Lung (tissue), 11 donors: ENCODE measurements at regions not wholly inside any gene's neighbourhood (a gene's known extent, or its start where the extent isn't known, plus 50 kb on each side); places are given as distances from the start of the nearest gene placed in this dataset.

Source experiments
- ATAC-seq: fragments of 200-7000 bp; cut with Tn5 transposase; one replicate; pipeline ENCODE4 v1.9.1; 2020; ENCODE audit warnings: moderate number of reproducible peaks; ENCODE audit not compliant: insufficient read depth, low FRiP score
- DNase-seq, 3 donors: peaks; one replicate each; pipeline ENCODE4 v3.0.0-alpha.2; 2013 to 2017
- H3K27ac ChIP-seq, 2 donors: one replicate each; pipeline ENCODE4 v1.5.1; 2013; ENCODE audit warnings: mild to moderate bottlenecking in 2 of 2, moderate library complexity in 2 of 2, control low read depth in 1 of 2, inconsistent platforms in 1 of 2, low read depth in 1 of 2, low read length in 1 of 2
- H3K27me3 ChIP-seq, 3 donors: one replicate each; pipeline ENCODE4 v1.5.1; 2013; ENCODE audit warnings: low read length in 2 of 3; ENCODE audit not compliant: control insufficient read depth in 3 of 3, insufficient read depth in 3 of 3
- H3K36me3 ChIP-seq, 4 donors: one replicate each; pipeline ENCODE4 v1.5.1; 2013; ENCODE audit warnings: low read length in 4 of 4, mild to moderate bottlenecking in 1 of 4, moderate library complexity in 1 of 4; ENCODE audit not compliant: control insufficient read depth in 4 of 4, insufficient read depth in 4 of 4
- H3K4me1 ChIP-seq, 5 donors: one replicate each; pipeline ENCODE4 v1.5.1; 2013; ENCODE audit warnings: low read length in 5 of 5, mild to moderate bottlenecking in 2 of 5, moderate library complexity in 1 of 5; ENCODE audit not compliant: control insufficient read depth in 5 of 5, insufficient read depth in 5 of 5
- H3K4me3 ChIP-seq: one replicate; pipeline ENCODE4 v1.5.1; 2013; ENCODE audit warnings: mild to moderate bottlenecking, control low read depth, moderate library complexity
- H3K9ac ChIP-seq, 2 donors: one replicate each; pipeline ENCODE4 v1.5.1; 2013; ENCODE audit warnings: low read length in 2 of 2, control low read depth in 1 of 2; ENCODE audit not compliant: insufficient read depth in 1 of 2
- H3K9me3 ChIP-seq, 4 donors: one replicate each; pipeline ENCODE4 v1.5.1; 2013; ENCODE audit warnings: low read length in 3 of 4, mild to moderate bottlenecking in 1 of 4, moderate library complexity in 1 of 4; ENCODE audit not compliant: control insufficient read depth in 4 of 4, insufficient read depth in 3 of 4
- WGBS, 2 donors: extraction: QIAGEN DNeasy Blood & Tissue Kit; methylation state at CpG; one replicate each; pipeline ENCODE4 v1.1.7; 2013; 5-methylcytosine and 5-hydroxymethylcytosine counted together
- TF ChIP-seq, protein P1 (sequence below): IDR thresholded peaks from 2 replicates; pipeline ENCODE4 v1.5.1; 2012; ENCODE audit warnings: mild to moderate bottlenecking; ENCODE audit errors: control extremely low read depth, extremely low read depth
- donor health status: control.
- donor health status: control.
- donor health status: Bipolar disorder and iron deficiency.
- donor health status: healthy.
- donor health status: DM: yes; HTN: yes; CAD: no.

DNA sequence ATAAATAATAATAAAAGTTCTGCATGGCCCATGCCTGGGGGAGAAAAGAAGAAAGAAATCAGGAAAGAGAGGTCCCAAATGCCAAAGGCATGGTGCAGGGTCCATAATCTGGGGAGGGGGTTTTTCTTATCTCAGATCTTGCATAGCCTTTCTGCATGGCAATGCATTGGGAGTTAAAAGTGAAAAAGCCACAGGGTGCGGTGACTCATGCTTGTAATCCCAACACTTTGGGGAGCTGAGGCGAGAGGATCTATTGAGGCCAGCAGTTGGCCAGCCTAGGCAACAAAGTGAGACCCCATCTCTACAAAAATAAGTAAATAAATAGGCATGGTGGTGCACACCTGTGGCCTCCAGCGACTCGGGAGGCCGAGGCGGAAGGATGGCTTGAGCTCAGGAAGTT is 76.8 kb upstream of the GATA2 start:
- Histone ChIP-seq H3K4me1 (peaks cover 0 to 8% (median 0%) of the 10 kb centered on the region in 5 donors), H3K4me3 (no peak overlapping the region), H3K27ac (no peak overlapping the region), H3K9ac (no peak overlapping the region), H3K9me3 (peaks cover 0 to 3% (median 0%) of the 10 kb centered on the region in 4 donors), H3K36me3 (no peaks in the 10 kb centered on the region), H3K27me3 (peaks cover 0 to 3% (median 0%) of the 10 kb centered on the region in 3 donors)
- TF ChIP-seq, protein P1, sequence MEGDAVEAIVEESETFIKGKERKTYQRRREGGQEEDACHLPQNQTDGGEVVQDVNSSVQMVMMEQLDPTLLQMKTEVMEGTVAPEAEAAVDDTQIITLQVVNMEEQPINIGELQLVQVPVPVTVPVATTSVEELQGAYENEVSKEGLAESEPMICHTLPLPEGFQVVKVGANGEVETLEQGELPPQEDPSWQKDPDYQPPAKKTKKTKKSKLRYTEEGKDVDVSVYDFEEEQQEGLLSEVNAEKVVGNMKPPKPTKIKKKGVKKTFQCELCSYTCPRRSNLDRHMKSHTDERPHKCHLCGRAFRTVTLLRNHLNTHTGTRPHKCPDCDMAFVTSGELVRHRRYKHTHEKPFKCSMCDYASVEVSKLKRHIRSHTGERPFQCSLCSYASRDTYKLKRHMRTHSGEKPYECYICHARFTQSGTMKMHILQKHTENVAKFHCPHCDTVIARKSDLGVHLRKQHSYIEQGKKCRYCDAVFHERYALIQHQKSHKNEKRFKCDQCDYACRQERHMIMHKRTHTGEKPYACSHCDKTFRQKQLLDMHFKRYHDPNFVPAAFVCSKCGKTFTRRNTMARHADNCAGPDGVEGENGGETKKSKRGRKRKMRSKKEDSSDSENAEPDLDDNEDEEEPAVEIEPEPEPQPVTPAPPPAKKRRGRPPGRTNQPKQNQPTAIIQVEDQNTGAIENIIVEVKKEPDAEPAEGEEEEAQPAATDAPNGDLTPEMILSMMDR, result no peak
- WGBS, 2 donors, result 94 to 96% methylated on average over 6 of the region's 6 CpGs
- DNase-seq (no peak), ATAC-seq (no peak)

DNA sequence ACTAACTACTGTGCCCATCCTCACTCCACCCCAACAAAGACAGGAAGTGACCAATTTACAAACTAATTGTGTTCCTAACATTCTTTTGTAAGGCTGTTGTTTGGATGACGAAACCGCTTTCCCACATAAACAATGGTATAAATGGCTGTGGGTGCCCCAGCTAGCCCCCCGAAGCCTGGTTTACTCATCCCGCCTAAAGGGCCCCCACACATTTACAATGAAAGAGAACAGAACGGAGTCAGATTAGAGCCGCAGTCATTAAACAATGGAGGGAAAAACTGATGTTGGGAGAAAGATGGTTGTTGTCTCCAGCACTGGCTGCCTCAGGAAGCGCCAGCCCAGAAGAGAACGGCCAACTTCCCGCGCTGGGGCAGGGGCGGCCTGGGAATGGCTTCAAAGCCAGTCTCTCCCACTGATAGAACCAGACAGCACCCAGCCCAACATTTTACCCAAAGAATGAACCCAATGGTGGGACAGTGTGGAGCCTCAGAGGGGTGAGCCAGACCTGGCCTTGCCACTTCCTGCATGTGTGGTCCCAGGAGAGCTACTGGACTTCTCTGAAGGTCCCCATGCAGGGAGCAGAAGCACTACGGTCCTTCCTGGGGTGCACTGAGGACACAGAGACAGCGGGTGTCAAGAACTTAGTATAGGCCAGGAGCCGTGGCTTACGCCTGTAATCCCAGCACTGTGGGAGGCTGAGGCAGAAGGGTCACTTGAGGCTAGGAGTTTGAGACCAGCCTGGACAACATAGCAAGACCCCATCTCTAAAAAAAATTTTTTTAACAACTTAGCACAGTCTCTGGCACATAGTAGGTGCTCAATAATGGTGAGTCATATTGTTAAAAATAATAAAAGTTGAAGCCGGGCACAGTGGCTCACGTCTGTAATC is 75.8 kb upstream of the GATA2 start:
- Histone ChIP-seq H3K27me3 (peaks cover 0 to 3% (median 0%) of the 10 kb centered on the region in 3 donors), H3K36me3 (no peaks in the 10 kb centered on the region), H3K27ac (peak overlapping the region in 1 of 2 donors; percentile 85), H3K9ac (no peak overlapping the region), H3K4me3 (no peak overlapping the region), H3K9me3 (peaks cover 0 to 3% (median 0%) of the 10 kb centered on the region in 4 donors), H3K4me1 (peaks cover 0 to 8% (median 0%) of the 10 kb centered on the region in 5 donors)
- DNase-seq, result peak in 2 of 3 donors; percentile 25 to 40
- no peak for ATAC-seq
- 70 to 78% methylated on average over 17 of the region's 17 CpGs for WGBS, 2 donors
- TF ChIP-seq, protein P1, result no peak

DNA sequence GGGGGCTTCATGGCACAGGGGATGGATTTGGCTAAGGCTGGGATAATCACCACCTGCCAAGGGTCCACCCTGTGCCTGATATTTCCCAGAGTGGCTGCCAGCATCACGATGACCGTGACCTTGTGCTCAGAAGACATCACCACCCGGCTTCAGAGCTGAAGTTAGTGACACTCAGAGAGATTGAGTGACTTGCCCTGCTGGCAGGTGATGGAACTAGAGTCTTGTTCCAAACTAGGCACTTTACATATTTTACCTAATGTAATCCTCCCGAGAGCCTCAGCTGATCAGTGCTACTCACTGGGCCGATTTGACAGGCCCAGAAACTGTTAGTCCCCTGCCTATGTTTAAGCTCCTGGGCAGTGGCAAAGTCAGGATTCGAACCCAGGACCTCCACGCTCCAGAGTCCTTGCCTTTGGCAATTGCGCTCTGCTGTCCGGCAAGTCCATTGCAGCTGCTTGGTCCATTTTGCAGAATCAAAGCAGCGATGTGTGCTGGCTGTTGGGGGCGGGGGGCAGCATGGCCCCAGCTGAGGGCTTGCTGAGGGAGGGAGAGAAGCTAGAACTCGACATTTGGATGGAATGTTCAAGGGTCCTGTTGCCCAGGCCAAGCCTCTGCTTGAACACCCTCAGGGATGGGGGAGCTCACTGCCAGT is 74.8 kb upstream of the GATA2 start:
- Histone ChIP-seq H3K27me3 (peaks cover 0 to 1% (median under 1%) of the 10 kb centered on the region in 3 donors), H3K36me3 (no peaks in the 10 kb centered on the region), H3K9ac (no peak overlapping the region), H3K9me3 (peaks cover 0 to 3% (median 0%) of the 10 kb centered on the region in 4 donors), H3K27ac (peak overlapping the region in 1 of 2 donors; percentile 74), H3K4me1 (peaks cover 0 to 8% (median 0%) of the 10 kb centered on the region in 5 donors), H3K4me3 (no peak overlapping the region)
- WGBS, 2 donors, result 82 to 89% methylated on average over 12 of the region's 12 CpGs
- ATAC-seq (no peak), DNase-seq (no peak)
- TF ChIP-seq, protein P1, result no peak
